ENCODE measurements at regions not wholly inside any gene's neighbourhood (a gene's known extent, or its start where the extent isn't known, plus 50 kb on each side); places are given as distances from the start of the nearest gene placed in this dataset.

GRCh38 chr20:39541136-39541803 lies 579.1 kb downstream of the DHX35 start:
- Histone ChIP-seq H2AFZ (ENCODE audit: low read depth, low read length, severe bottlenecking) (no peak overlapping the region), H3K27ac (ENCODE audit: low read depth, low read length) (no peak overlapping the region), H3K9ac (ENCODE audit: low read length) (no peak overlapping the region), H3F3A (ENCODE audit: insufficient read depth) (peaks cover 12% of the 10 kb centered on the region), H3K9me3 (ENCODE audit: insufficient read depth, low read length) (no peaks in the 10 kb centered on the region), H3K36me3 (ENCODE audit: low read length) (no peaks in the 10 kb centered on the region), H3K4me2 (ENCODE audit: low read depth, low read length, poor library complexity, severe bottlenecking) (no peak overlapping the region), H3K4me3 (ENCODE audit: insufficient read depth, low read length, poor library complexity, severe bottlenecking) (no peak overlapping the region), H4K20me1 (ENCODE audit: low read depth, low read length) (no peaks in the 10 kb centered on the region), H3K9me2 (replicated peaks; ENCODE audit: insufficient read depth, low read length) (no peaks in the 10 kb centered on the region), H3K27me3 (ENCODE audit: low read length) (no peaks in the 10 kb centered on the region), H3K79me2 (ENCODE audit: insufficient read depth, low read length) (no peaks in the 10 kb centered on the region)
- no peak for TF ChIP-seq CTCF (IDR thresholded peaks at IDR 0.05; ENCODE audit: insufficient read depth, low read length, poor library complexity, severe bottlenecking)
- no peak for TF ChIP-seq EZH2phosphoT487 (conservative IDR thresholded peaks at IDR 0.05; ENCODE audit: low read length)

- no peak for TF ChIP-seq CTCF (IDR thresholded peaks at IDR 0.05; ENCODE audit: insufficient read depth, low read length, poor library complexity, severe bottlenecking)
- no peak for TF ChIP-seq EZH2phosphoT487 (conservative IDR thresholded peaks at IDR 0.05; ENCODE audit: low read length)
- H3K27ac ChIP-seq (ENCODE audit: low read depth, low read length) = peak overlapping the region; percentile 98
- H3K79me2 ChIP-seq (ENCODE audit: insufficient read depth, low read length) = no peaks in the 10 kb centered on the region
- peak overlapping the region; percentile 46 for H2AFZ ChIP-seq (ENCODE audit: low read depth, low read length, severe bottlenecking)
- peak overlapping the region; percentile 81 for H3K4me2 ChIP-seq (ENCODE audit: low read depth, low read length, poor library complexity, severe bottlenecking)
- H3K9me2 ChIP-seq (replicated peaks; ENCODE audit: insufficient read depth, low read length) = no peaks in the 10 kb centered on the region
- peak overlapping the region; percentile 37 for H3K4me3 ChIP-seq (ENCODE audit: insufficient read depth, low read length, poor library complexity, severe bottlenecking)
- H4K20me1 ChIP-seq (ENCODE audit: low read depth, low read length) = no peaks in the 10 kb centered on the region
- peak overlapping the region; percentile 51 for H3K9ac ChIP-seq (ENCODE audit: low read length)
- no peaks in the 10 kb centered on the region for H3K27me3 ChIP-seq (ENCODE audit: low read length)
- H3K36me3 ChIP-seq (ENCODE audit: low read length) = no peaks in the 10 kb centered on the region
- peaks cover 12% of the 10 kb centered on the region for H3F3A ChIP-seq (ENCODE audit: insufficient read depth)
- H3K9me3 ChIP-seq (ENCODE audit: insufficient read depth, low read length) = no peaks in the 10 kb centered on the region
These were observed 576.2 kb downstream of the DHX35 start for GRCh38 chr20:39538317-39538716.

GRCh38 chr20:39535301-39535700 lies 573.2 kb downstream of the DHX35 start:
- peaks cover 12% of the 10 kb centered on the region for H3F3A ChIP-seq (ENCODE audit: insufficient read depth)
- H3K4me3 ChIP-seq (ENCODE audit: insufficient read depth, low read length, poor library complexity, severe bottlenecking) = no peak overlapping the region
- no peaks in the 10 kb centered on the region for H4K20me1 ChIP-seq (ENCODE audit: low read depth, low read length)
- H3K9me2 ChIP-seq (replicated peaks; ENCODE audit: insufficient read depth, low read length) = no peaks in the 10 kb centered on the region
- TF ChIP-seq CTCF (IDR thresholded peaks at IDR 0.05; ENCODE audit: insufficient read depth, low read length, poor library complexity, severe bottlenecking) = no peak
- no peak for TF ChIP-seq EZH2phosphoT487 (conservative IDR thresholded peaks at IDR 0.05; ENCODE audit: low read length)
- no peaks in the 10 kb centered on the region for H3K9me3 ChIP-seq (ENCODE audit: insufficient read depth, low read length)
- H3K36me3 ChIP-seq (ENCODE audit: low read length) = no peaks in the 10 kb centered on the region
- no peak overlapping the region for H3K27ac ChIP-seq (ENCODE audit: low read depth, low read length)
- no peaks in the 10 kb centered on the region for H3K79me2 ChIP-seq (ENCODE audit: insufficient read depth, low read length)
- H3K9ac ChIP-seq (ENCODE audit: low read length) = no peak overlapping the region
- no peaks in the 10 kb centered on the region for H3K27me3 ChIP-seq (ENCODE audit: low read length)
- H3K4me2 ChIP-seq (ENCODE audit: low read depth, low read length, poor library complexity, severe bottlenecking) = no peak overlapping the region
- no peak overlapping the region for H2AFZ ChIP-seq (ENCODE audit: low read depth, low read length, severe bottlenecking)

Measured in SU-DHL-6 (cell line).